K562 (cell line): ENCODE measurements at regions not wholly inside any gene's neighbourhood (a gene's known extent, or its start where the extent isn't known, plus 50 kb on each side); places are given as distances from the start of the nearest gene placed in this dataset.
A peak's percentile ranks its signal among the peaks of the same experiment; 100 is the strongest.

ENCODE experiments used
- ARID1B ChIP-seq: fragments of 450-650 bp; IDR thresholded peaks from 2 replicates; pipeline ENCODE4 v1.6.1; 2016; ENCODE audit warnings: antibody characterized with exemption, mild to moderate bottlenecking, inconsistent platforms
- ARID2 ChIP-seq: fragments of 450-650 bp; IDR thresholded peaks from 2 replicates; pipeline ENCODE4 v1.6.1; 2017; ENCODE audit warnings: antibody characterized with exemption, mild to moderate bottlenecking
- CREM ChIP-seq: IDR thresholded peaks from 2 replicates; pipeline ENCODE4 v1.6.1; 2014; ENCODE audit warnings: antibody characterized with exemption, low read depth
- DPF2 ChIP-seq: fragments of 450-650 bp; IDR thresholded peaks from 2 replicates; pipeline ENCODE4 v1.6.1; 2016
- ESRRA ChIP-seq: fragments of 450-650 bp; IDR thresholded peaks from 2 replicates; pipeline ENCODE4 v1.6.1; 2014; ENCODE audit warnings: low read depth, mild to moderate bottlenecking, moderate library complexity, borderline replicate concordance
- GABPA ChIP-seq: fragments of 200-800 bp; sonication (Bioruptor generic); conservative IDR thresholded peaks from 2 replicates; pipeline ENCODE4 v1.6.1; 2016; ENCODE audit warnings: low read depth, missing genetic modification characterization, missing compliant biosample characterization
- MEF2D ChIP-seq: conservative IDR thresholded peaks from 2 replicates; pipeline ENCODE4 v1.6.1; 2016; ENCODE audit warnings: low read depth, missing genetic modification characterization, missing compliant biosample characterization
- MTA1 ChIP-seq: fragments of 450-650 bp; IDR thresholded peaks from 2 replicates; pipeline ENCODE4 v1.6.1; 2017; ENCODE audit warnings: borderline replicate concordance
- NCOR1 ChIP-seq: fragments of 450-650 bp; IDR thresholded peaks from 2 replicates; pipeline ENCODE4 v1.6.1; 2016; ENCODE audit warnings: mild to moderate bottlenecking, moderate library complexity
- NFIC ChIP-seq: fragments of 450-650 bp; IDR thresholded peaks from 2 replicates; pipeline ENCODE4 v1.6.1; 2017; ENCODE audit warnings: mild to moderate bottlenecking, inconsistent platforms
- NFIX ChIP-seq: fragments of 250-450 bp; sonication (Bioruptor Pico); IDR thresholded peaks from 2 replicates; pipeline ENCODE4 v1.4.0; 2020; ENCODE audit warnings: low read depth, mild to moderate bottlenecking, moderate library complexity
- PYGO2 ChIP-seq: fragments of 450-650 bp; IDR thresholded peaks from 2 replicates; pipeline ENCODE4 v1.6.1; 2016; ENCODE audit warnings: mild to moderate bottlenecking, missing genetic modification characterization, moderate library complexity, missing compliant biosample characterization
- RAD51 ChIP-seq: fragments of 450-650 bp; IDR thresholded peaks from 2 replicates; pipeline ENCODE4 v1.7.1; 2016; ENCODE audit warnings: low read depth, mild to moderate bottlenecking, borderline replicate concordance
- TEAD4 ChIP-seq, 2 experiments: sonication (generic) in 1 of 2; formaldehyde crosslinking in 1 of 2; IDR thresholded peaks; 2 replicates each; pipeline versions ENCODE4 v1.6.1 to v1.8.0; 2012 to 2022; ENCODE audit warnings: borderline replicate concordance in 1 of 2, inconsistent platforms in 1 of 2, low read length in 1 of 2, mild to moderate bottlenecking in 1 of 2, missing genetic modification reagents in 1 of 2
- ZNF263 ChIP-seq: sonication (generic); formaldehyde crosslinking; IDR thresholded peaks from 2 replicates; pipeline ENCODE4 v1.8.0; 2022; ENCODE audit warnings: mild to moderate bottlenecking, missing genetic modification reagents, borderline replicate concordance
- ZNF830 ChIP-seq: fragments of 250-450 bp; sonication (Bioruptor Pico); IDR thresholded peaks from 2 replicates; pipeline ENCODE4 v1.5.0; 2021; ENCODE audit warnings: mild to moderate bottlenecking
- TF ChIP-seq, protein P1 (sequence below), 2 experiments: IDR thresholded peaks in 1 of 2; conservative IDR thresholded peaks in 1 of 2; 2 replicates each; pipeline ENCODE4 v1.6.1; 2016; ENCODE audit warnings: low read depth in 2 of 2, mild to moderate bottlenecking in 1 of 2, missing compliant biosample characterization in 1 of 2, missing genetic modification characterization in 1 of 2, moderate library complexity in 1 of 2

DNA sequence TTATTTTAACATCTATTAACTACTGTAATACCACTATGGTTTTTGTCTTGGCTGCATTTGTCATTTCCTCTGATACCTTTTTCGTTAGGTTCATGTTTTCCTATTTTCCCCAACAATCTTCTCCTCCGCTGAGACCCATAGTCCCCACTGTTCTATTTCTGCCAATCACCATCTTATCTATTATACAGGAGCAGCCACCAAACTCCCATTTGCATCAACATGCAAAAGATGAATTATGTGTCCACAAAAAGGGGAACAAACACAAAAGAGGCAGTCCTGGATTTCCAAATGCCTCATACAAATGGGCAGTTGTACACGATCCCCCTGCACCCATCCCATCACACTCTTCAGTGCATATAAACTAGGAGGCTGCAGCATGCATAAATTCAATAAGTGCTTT lies 121.7 kb upstream of the MYLIP start (continued):
- TF ChIP-seq MTA1 (peak; percentile 55; the same call in 1 of the 2 replicates), NFIX (CRISPR knock-in tag) (no peak), GABPA (tag) (no peak), ZNF263 (no peak), ARID1B (peak; percentile 66), CREM (0 out of 2 replicates have a peak, but pooled peaks have one; percentile 15), NCOR1 (0 out of 2 replicates have a peak, but pooled peaks have one; percentile 6), ESRRA (no peak), DPF2 (peak; percentile 48; the same call in 1 of the 2 replicates), MEF2D (no peak), PYGO2 (tag) (no peak), TEAD4 (IDR thresholded peaks at IDR 0.05; ENCODE audit: low read length) (peak; percentile 17; the same call in 1 of the 2 replicates), TEAD4 (CRISPR knock-in tag; IDR thresholded peaks at IDR 0.05; ENCODE audit: borderline replicate concordance) (no peak), RAD51 (no peak), ZNF830 (CRISPR knock-in tag) (no peak), NFIC (0 out of 2 replicates have a peak, but pooled peaks have one; percentile 9), ARID2 (0 out of 2 replicates have a peak, but pooled peaks have one; percentile 9)
- TF ChIP-seq, protein P1, sequence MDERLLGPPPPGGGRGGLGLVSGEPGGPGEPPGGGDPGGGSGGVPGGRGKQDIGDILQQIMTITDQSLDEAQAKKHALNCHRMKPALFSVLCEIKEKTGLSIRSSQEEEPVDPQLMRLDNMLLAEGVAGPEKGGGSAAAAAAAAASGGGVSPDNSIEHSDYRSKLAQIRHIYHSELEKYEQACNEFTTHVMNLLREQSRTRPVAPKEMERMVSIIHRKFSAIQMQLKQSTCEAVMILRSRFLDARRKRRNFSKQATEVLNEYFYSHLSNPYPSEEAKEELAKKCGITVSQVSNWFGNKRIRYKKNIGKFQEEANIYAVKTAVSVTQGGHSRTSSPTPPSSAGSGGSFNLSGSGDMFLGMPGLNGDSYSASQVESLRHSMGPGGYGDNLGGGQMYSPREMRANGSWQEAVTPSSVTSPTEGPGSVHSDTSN (CRISPR knock-in tag; IDR thresholded peaks at IDR 0.05; ENCODE audit: low read depth) = no peak; the same call in 1 of the 2 replicates
- TF ChIP-seq, protein P1 (tag; conservative IDR thresholded peaks at IDR 0.05; ENCODE audit: low read depth) = peak; percentile 86
- TF ChIP-seq, all 486 proteins: peak for 20
